ENCODE measurements at regions not wholly inside any gene's neighbourhood (a gene's known extent, or its start where the extent isn't known, plus 50 kb on each side); places are given as distances from the start of the nearest gene placed in this dataset.

- no peak overlapping the region for H2AFZ ChIP-seq (ENCODE audit: insufficient read depth, low read depth, low read length, poor library complexity, severe bottlenecking)
- no peak overlapping the region for H3K4me2 ChIP-seq (replicated peaks; ENCODE audit: extremely low read depth, low read length, poor library complexity, severe bottlenecking)
- DNase-seq = no peak
- no peaks in the 10 kb centered on the region for H3K27me3 ChIP-seq (ENCODE audit: control insufficient read depth in 2 of 2, insufficient read depth in 2 of 2, low read length in 2 of 2)
- 100% methylated on average over 1 of the region's 3 CpGs for WGBS (ENCODE audit: insufficient coverage)
- no peaks in the 10 kb centered on the region for H3K9me3 ChIP-seq (replicated peaks in 1 of 2; ENCODE audit: control insufficient read depth in 1 of 2, insufficient read depth in 1 of 2, low read length in 2 of 2)
- Mint-ChIP-seq H3K27me3 (ENCODE audit: low read depth in 3 of 3) (no peaks in the 10 kb centered on the region), H3K9me3 (peaks cover 2 to 13% (median 6%) of the 10 kb centered on the region in 7 donors), H3K27ac (no peak overlapping the region), H3K4me1 (no peaks in the 10 kb centered on the region), H3K36me3 (no peaks in the 10 kb centered on the region), H3K4me3 (no peak overlapping the region)
- H4K20me1 ChIP-seq (ENCODE audit: insufficient read depth, low read length) = no peaks in the 10 kb centered on the region
- no peaks in the 10 kb centered on the region for H3K36me3 ChIP-seq (replicated peaks in 1 of 2; ENCODE audit: control insufficient read depth in 1 of 2, insufficient read depth in 2 of 2, low read length in 2 of 2)
- intact Hi-C loops (cut with micrococcal nuclease) = no loop called here
- H3K27ac ChIP-seq (ENCODE audit: low read depth in 1 of 2, low read length in 2 of 2) = no peak overlapping the region
- no peaks in the 10 kb centered on the region for H3K79me2 ChIP-seq (ENCODE audit: insufficient read depth, low read length)
- no peak overlapping the region for H3K9ac ChIP-seq (ENCODE audit: insufficient read depth, low read length, poor library complexity, severe bottlenecking)
- TF ChIP-seq CTCF (IDR thresholded peaks at IDR 0.05) = no peak
- H3K4me3 ChIP-seq (replicated peaks in 1 of 3; ENCODE audit: low read depth in 2 of 3, low read length in 3 of 3) = no peak overlapping the region
- no peaks in the 10 kb centered on the region for H3K4me1 ChIP-seq (ENCODE audit: control insufficient read depth in 1 of 2, insufficient read depth in 2 of 2, low read length in 2 of 2)
These were observed 183.7 kb upstream of the KCNH8 start for GRCh38 chr3:18964640-18965039.

GRCh38 chr3:18951333-18951732 lies 197.0 kb upstream of the KCNH8 start:
- H3K36me3 Mint-ChIP-seq = no peaks in the 10 kb centered on the region
- Histone ChIP-seq H3K4me1 (ENCODE audit: control insufficient read depth in 1 of 2, insufficient read depth in 2 of 2, low read length in 2 of 2) (no peaks in the 10 kb centered on the region), H3K36me3 (replicated peaks in 1 of 2; ENCODE audit: control insufficient read depth in 1 of 2, insufficient read depth in 2 of 2, low read length in 2 of 2) (no peaks in the 10 kb centered on the region), H3K4me2 (replicated peaks; ENCODE audit: extremely low read depth, low read length, poor library complexity, severe bottlenecking) (no peak overlapping the region), H4K20me1 (ENCODE audit: insufficient read depth, low read length) (no peaks in the 10 kb centered on the region), H2AFZ (ENCODE audit: insufficient read depth, low read depth, low read length, poor library complexity, severe bottlenecking) (no peak overlapping the region), H3K27ac (ENCODE audit: low read depth in 1 of 2, low read length in 2 of 2) (no peak overlapping the region), H3K27me3 (ENCODE audit: control insufficient read depth in 2 of 2, insufficient read depth in 2 of 2, low read length in 2 of 2) (no peaks in the 10 kb centered on the region), H3K9me3 (replicated peaks in 1 of 2; ENCODE audit: control insufficient read depth in 1 of 2, insufficient read depth in 1 of 2, low read length in 2 of 2) (no peaks in the 10 kb centered on the region), H3K9ac (ENCODE audit: insufficient read depth, low read length, poor library complexity, severe bottlenecking) (no peak overlapping the region), H3K4me3 (replicated peaks in 1 of 3; ENCODE audit: low read depth in 2 of 3, low read length in 3 of 3) (no peak overlapping the region), H3K79me2 (ENCODE audit: insufficient read depth, low read length) (no peaks in the 10 kb centered on the region)
- H3K27me3 Mint-ChIP-seq (ENCODE audit: low read depth in 3 of 3) = peaks cover 0 to 1% (median 0%) of the 10 kb centered on the region in 3 donors
- DNase-seq = no peak
- H3K9me3 Mint-ChIP-seq = no peaks in the 10 kb centered on the region
- TF ChIP-seq CTCF (IDR thresholded peaks at IDR 0.05) = no peak
- no peak overlapping the region for H3K4me3 Mint-ChIP-seq
- H3K4me1 Mint-ChIP-seq = peaks cover 3% of the 10 kb centered on the region
- H3K27ac Mint-ChIP-seq = no peak overlapping the region
- intact Hi-C loops (cut with micrococcal nuclease) = no loop called here
- no CpG with 5 or more reads among the region's 5 CpGs for WGBS (ENCODE audit: insufficient coverage)
